ENCODE measurements at regions not wholly inside any gene's neighbourhood (a gene's known extent, or its start where the extent isn't known, plus 50 kb on each side); places are given as distances from the start of the nearest gene placed in this dataset.

DNA sequence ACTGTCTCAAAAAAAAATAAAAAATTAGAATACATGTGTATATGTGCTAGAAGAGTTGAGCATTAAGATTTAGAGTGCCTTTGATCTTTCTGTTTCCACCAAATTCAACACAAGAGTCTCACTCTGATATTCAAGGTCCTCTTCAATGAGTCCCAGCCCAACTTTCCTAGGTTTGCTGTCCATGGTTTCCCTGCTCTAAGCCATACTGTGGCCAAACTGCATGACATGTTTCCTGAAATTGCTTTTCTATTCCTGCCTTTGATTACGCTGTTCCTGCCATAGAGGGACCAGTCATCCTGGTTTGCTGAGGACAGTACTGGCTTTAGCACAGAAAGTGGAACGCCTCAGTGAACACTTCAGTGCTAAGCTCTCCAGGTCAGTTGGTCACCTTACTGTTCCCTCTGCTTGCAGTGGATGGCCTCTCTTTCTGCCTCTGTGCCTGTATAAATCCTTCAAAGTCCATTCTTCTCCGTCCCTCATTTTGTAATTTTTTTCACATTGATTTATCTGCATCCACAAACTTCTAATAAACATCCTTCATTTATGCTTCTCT is 305.9 kb upstream of the PROX1 start:
- TF ChIP-seq, protein P1, sequence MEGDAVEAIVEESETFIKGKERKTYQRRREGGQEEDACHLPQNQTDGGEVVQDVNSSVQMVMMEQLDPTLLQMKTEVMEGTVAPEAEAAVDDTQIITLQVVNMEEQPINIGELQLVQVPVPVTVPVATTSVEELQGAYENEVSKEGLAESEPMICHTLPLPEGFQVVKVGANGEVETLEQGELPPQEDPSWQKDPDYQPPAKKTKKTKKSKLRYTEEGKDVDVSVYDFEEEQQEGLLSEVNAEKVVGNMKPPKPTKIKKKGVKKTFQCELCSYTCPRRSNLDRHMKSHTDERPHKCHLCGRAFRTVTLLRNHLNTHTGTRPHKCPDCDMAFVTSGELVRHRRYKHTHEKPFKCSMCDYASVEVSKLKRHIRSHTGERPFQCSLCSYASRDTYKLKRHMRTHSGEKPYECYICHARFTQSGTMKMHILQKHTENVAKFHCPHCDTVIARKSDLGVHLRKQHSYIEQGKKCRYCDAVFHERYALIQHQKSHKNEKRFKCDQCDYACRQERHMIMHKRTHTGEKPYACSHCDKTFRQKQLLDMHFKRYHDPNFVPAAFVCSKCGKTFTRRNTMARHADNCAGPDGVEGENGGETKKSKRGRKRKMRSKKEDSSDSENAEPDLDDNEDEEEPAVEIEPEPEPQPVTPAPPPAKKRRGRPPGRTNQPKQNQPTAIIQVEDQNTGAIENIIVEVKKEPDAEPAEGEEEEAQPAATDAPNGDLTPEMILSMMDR (IDR thresholded peaks at IDR 0.05): no peak
- TF ChIP-seq EZH2 (IDR thresholded peaks at IDR 0.05): no peak

All from neural progenitor cell (in vitro differentiated cells).